ENCODE measurements at regions not wholly inside any gene's neighbourhood (a gene's known extent, or its start where the extent isn't known, plus 50 kb on each side); places are given as distances from the start of the nearest gene placed in this dataset.

DNA sequence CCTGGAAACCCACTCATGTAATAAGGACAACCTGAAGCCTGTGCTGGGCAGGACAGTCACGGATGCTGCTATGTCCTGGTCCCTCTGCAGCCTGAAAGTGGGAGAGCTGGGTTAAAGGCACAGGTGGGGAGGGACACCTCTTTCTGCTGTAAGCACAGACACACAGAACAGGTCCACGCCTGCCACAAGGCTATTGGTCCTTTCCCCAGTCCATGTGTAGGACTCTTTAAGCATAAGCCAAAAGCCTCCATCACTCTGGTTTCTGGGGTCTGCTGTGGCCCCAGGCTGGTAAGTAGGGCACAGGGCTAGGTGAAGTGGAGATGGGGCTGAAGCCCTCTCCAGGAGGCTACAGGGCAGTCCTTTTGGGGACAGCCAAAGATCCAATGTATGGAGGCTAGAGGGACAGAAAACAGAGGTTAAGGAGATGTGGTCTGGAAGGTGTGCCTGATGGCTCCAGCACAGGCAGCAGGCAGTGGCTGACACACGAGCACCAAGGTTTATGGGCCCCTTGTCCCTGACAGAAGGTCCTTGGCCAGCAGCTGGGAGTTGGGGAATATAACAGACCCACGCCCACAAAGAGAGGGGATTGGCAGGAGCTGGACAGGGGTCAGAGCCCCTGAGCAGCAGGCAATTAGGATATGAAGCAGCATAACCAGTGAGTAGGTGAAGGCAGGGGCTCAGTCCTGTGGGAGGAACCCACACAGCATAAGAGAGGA lies 203.6 kb upstream of the MVB12B start:
- no peaks in the 10 kb centered on the region for H3K4me1 ChIP-seq (ENCODE audit: control insufficient read depth in 1 of 2, insufficient read depth in 2 of 2, low read length in 2 of 2)
- no TSS peak for BruUV-seq (replicated peaks)

More for the DNA sequence above, 203.6 kb upstream of the MVB12B start:
- no peaks in the 10 kb centered on the region for H4K20me1 ChIP-seq (ENCODE audit: insufficient read depth)
- no peak for DNase-seq (ENCODE audit: low read depth, low spot score)
- no peaks in the 10 kb centered on the region for H3K9me3 ChIP-seq (ENCODE audit: control insufficient read depth in 1 of 2, insufficient read depth in 1 of 2, low read depth in 1 of 2, low read length in 2 of 2)
- H3K36me3 ChIP-seq (ENCODE audit: control insufficient read depth in 1 of 2, insufficient read depth in 2 of 2, low read length in 2 of 2) = no peaks in the 10 kb centered on the region
- POLR2A ChIA-PET = no interaction called here
- H3K27ac ChIP-seq (ENCODE audit: low read depth, low read length) = no peak overlapping the region
- intact Hi-C loops (cut with micrococcal nuclease) = no loop called here
- H3K4me3 ChIP-seq (replicated peaks in 1 of 2; ENCODE audit: low read depth in 1 of 2, low read length in 2 of 2) = no peak overlapping the region
- peaks cover 46% of the 10 kb centered on the region for H3K27me3 ChIP-seq (ENCODE audit: insufficient read depth, low read length)
- H3K9ac ChIP-seq (ENCODE audit: low read length) = no peak overlapping the region
- RAD21 ChIA-PET (ENCODE audit: low non-redundant PET in 1 of 2, low total read pairs in 2 of 2, uncharacterized antibody in 2 of 2, unreplicated experiment in 2 of 2) = no interaction called here
- no peak overlapping the region for H2AFZ ChIP-seq (ENCODE audit: low read depth, low read length, poor library complexity, severe bottlenecking)
- no peaks in the 10 kb centered on the region for H3K9me2 ChIP-seq (ENCODE audit: insufficient read depth)
- no peaks in the 10 kb centered on the region for H3K79me2 ChIP-seq (ENCODE audit: insufficient read depth, low read length)
- CTCF ChIA-PET = no interaction called here
- TF ChIP-seq CBX3 (IDR thresholded peaks at IDR 0.05; ENCODE audit: low read depth) (no peak), CTCF (IDR thresholded peaks at IDR 0.05 in 2 of 3, conservative IDR thresholded peaks at IDR 0.05 in 1 of 3; ENCODE audit: borderline replicate concordance in 1 of 3, insufficient read depth in 1 of 3, low read depth in 2 of 3, low read length in 2 of 3) (no peak), SIN3A (IDR thresholded peaks at IDR 0.05; ENCODE audit: low read depth) (no peak), POLR2A (IDR thresholded peaks at IDR 0.05; ENCODE audit: borderline replicate concordance, extremely low read depth, insufficient read depth, insufficient read length) (no peak), POLR2AphosphoS5 (IDR thresholded peaks at IDR 0.05; ENCODE audit: low read depth, low read length) (no peak), ZFX (IDR thresholded peaks at IDR 0.05) (no peak)
- TF ChIP-seq, protein P1, sequence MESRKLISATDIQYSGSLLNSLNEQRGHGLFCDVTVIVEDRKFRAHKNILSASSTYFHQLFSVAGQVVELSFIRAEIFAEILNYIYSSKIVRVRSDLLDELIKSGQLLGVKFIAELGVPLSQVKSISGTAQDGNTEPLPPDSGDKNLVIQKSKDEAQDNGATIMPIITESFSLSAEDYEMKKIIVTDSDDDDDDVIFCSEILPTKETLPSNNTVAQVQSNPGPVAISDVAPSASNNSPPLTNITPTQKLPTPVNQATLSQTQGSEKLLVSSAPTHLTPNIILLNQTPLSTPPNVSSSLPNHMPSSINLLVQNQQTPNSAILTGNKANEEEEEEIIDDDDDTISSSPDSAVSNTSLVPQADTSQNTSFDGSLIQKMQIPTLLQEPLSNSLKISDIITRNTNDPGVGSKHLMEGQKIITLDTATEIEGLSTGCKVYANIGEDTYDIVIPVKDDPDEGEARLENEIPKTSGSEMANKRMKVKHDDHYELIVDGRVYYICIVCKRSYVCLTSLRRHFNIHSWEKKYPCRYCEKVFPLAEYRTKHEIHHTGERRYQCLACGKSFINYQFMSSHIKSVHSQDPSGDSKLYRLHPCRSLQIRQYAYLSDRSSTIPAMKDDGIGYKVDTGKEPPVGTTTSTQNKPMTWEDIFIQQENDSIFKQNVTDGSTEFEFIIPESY (IDR thresholded peaks at IDR 0.05; ENCODE audit: extremely low read depth, insufficient replicate concordance, low read length) = no peak
- ATAC-seq = no peak
- H3K4me2 ChIP-seq (ENCODE audit: low read length) = no peak overlapping the region

Measured in HCT116 (cell line).